GM21619 (cell line): ENCODE measurements at regions not wholly inside any gene's neighbourhood (a gene's known extent, or its start where the extent isn't known, plus 50 kb on each side); places are given as distances from the start of the nearest gene placed in this dataset.

Experiments
- ATAC-seq: cut with Tn5 transposase; IDR thresholded peaks from one replicate; pipeline ENCODE4 v1.9.1; 2021; ENCODE audit not compliant: unreplicated experiment

DNA sequence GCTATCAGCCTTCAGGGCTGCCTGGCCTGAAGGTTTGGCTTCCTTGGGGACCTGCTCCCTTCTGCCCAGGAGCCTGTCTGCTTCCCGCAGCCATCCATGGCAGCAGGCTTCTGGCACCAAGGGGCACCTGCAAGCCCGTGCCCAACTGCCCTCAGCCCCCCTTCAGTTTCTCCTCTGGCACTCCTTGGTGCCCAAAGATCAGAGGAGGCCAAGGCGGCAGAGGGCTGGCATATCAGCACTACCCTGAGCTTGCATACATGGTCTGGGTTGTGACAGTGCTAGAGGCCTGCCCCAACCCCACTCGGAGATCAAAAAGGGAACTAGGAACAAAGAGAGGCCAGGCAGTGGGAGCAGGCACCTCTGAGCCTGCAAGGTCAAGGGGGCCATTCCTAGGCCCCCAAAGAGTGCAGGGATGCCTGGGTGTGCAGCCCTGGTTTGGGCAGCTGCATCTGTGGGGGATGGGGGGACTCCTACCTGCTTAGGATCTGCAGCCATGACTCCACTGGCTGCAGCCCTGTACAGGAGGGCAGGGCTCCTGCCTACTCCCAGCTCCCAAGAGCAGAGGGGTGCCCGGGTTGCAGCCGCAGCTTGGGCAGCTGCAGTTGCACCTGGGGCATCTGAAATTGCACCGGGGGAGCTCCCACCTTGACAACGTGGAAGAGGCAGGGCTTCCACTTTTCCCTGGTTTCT lies 76.2 kb upstream of the TP63 start:
- no peak for ATAC-seq

DNA sequence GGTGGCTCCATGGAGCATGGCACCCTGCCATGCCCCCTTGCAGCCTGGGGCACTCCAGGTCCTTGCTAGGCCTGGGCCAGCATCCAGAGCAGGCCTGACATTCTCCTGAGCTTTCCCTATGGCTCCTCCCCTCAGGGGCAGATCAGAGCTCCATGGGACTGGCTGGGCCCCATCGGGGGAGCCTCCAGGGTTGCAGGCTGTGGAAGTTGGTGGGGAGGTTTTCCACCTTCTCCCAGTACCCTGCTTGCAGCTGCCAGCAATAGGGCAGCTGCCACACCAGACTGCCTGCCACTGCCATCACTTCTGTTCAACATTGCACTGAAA lies 75.7 kb upstream of the TP63 start:
- ATAC-seq = no peak

GRCh38 chr3:189557824-189558223 lies 73.4 kb upstream of the TP63 start:
- no peak for ATAC-seq

- no peak for ATAC-seq
Observed at GRCh38 chr3:189561256-189561655, 69.9 kb upstream of the TP63 start.

GRCh38 chr3:189563853-189564563 lies 67.2 kb upstream of the TP63 start:
- ATAC-seq = peak; percentile 79

GRCh38 chr3:189566550-189567130 lies 64.5 kb upstream of the TP63 start:
- ATAC-seq = no peak

DNA sequence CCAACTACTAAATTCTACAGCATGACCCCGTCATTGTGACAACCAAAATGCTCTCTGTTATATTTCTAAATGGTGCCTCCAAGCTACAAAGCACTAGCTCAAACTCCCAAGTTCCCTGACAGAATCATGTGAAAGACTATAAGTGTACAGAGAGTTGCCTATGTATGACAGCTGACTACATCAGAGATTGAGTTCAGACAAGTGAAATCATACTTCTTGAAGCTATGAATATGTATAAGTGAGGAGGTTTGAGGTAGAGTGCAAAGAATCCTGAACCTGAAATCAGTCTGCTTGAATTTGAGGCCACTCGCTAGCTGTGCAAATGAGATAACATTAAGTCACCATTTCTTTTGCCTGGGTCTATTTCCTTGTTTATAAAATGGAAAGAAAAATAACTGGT lies 63.9 kb upstream of the TP63 start:
- ATAC-seq = peak; percentile 4

DNA sequence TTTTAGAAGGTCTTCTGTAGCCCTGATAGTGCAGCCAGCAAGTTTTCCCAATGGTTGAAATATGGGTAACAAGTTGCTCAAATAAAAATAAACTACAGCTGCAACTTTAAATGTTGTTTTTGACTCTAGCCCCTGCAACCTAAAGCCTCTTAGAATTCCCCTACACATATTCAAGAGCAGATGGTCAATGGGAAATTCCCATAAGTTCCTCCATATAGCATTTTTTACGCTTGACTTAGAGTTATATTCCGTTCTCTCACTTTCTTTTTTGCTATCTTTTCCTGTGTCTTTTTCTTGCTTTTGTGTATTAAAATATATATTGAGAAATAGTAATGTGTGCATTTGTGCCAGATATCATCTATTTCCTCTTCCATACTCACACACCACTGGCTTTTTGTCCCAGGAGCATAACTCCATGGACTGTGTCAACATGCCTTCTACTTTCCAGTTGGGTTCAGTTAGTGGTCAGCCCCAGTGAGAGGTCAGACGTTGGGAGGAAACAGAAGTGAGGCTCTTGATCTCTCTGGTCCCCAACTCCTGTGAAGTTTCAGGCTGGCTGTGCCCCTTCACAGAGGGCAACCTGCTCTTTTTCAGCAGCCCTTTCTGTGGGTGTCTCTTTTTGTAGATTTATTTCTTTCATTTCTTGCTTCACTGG lies 63.3 kb upstream of the TP63 start:
- peak; percentile 36 for ATAC-seq

- no peak for ATAC-seq
Observed at GRCh38 chr3:189568961-189569360, 62.2 kb upstream of the TP63 start.

GRCh38 chr3:189569473-189569872 lies 61.7 kb upstream of the TP63 start:
- ATAC-seq = no peak

- ATAC-seq = no peak
Observed at GRCh38 chr3:189570916-189571315, 60.3 kb upstream of the TP63 start.

DNA sequence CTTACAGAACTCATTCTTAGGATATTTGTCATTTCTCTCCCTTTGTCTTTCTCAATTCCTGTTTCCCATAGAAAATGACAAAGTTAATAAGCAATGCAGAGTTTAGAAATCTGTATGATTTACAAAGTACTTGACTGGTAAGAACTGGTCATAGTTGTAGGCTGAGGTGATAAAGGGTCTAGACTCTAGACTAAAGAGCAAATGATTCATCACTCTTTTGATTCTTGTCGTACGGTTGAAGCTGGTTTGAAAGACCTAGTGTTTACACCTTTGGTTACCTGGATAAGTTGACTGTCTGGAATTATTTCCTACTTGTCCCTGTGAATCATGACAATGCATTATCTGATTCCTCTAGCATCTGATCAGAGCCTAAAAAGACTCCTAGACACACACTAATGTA lies 58.9 kb upstream of the TP63 start:
- ATAC-seq = peak; percentile 30

GRCh38 chr3:189573004-189573403 lies 58.2 kb upstream of the TP63 start:
- peak; percentile 43 for ATAC-seq

- no peak for ATAC-seq
Observed at GRCh38 chr3:189576486-189576885, 54.7 kb upstream of the TP63 start.

- ATAC-seq = no peak
Observed at GRCh38 chr3:189577050-189577951, 53.9 kb upstream of the TP63 start.

DNA sequence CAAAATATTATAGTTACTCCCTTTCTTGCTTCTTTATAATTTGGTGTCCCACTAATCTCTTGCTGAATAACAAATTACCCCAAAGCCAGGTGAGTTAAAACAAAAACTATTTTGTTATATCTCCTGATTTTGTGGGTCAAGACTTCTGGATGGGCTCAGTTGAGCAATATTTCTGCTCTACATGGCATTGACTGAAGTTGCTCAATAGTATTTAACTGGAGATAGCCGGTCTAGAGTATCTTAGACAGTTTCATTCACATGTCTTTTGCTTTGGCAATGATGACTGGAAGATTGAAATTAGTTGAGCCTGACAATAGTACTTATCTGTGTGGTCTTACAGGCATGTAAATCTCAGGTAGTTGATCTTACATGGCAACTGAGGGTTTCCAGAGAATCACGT lies 51.0 kb upstream of the TP63 start:
- ATAC-seq = no peak
